DMS53 treated with DMSO at 0.1 percent for 48 hours (cell line): ENCODE measurements at regions not wholly inside any gene's neighbourhood (a gene's known extent, or its start where the extent isn't known, plus 50 kb on each side); places are given as distances from the start of the nearest gene placed in this dataset.

Experiments used
- DNase-seq: peaks from one replicate; lab custom pipeline; 2025; ENCODE audit not compliant: unreplicated experiment; lab: John Stamatoyannopoulos, UW

DNA sequence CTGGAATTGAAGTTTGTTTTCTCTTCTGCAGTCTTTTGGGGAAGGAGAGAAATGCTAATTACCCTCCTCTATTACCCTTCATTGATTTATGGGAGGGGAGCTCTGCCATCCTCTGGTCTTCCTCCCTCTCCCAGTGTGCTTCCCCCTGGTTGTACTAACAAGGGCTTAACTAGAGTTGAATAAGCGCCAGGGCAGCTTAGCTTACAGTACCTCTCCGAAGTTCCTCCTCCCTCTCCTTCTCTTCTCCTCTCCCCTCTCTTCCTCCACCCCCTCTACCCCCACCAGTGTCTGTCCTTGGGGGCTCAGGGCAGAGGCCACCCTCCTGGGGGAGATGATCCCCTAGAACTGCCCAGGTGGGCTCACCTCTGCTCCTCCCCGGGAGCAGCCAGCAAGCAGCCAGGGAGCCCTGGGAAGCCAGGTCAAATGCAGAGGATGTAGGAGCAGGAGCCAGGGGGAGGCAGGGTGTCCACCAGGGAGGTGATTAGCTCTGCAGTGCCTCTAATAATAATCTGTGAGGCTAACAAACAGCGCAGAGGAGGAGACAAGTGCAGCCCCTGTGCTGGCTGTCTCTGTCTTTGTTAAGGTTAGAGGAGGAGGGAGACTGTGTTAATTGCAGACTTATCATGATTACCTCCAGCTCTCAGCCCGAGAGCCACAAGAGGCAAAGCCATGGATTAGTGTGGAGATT is 191.6 kb upstream of the CADM1 start:
- DNase-seq: no peak

DNA sequence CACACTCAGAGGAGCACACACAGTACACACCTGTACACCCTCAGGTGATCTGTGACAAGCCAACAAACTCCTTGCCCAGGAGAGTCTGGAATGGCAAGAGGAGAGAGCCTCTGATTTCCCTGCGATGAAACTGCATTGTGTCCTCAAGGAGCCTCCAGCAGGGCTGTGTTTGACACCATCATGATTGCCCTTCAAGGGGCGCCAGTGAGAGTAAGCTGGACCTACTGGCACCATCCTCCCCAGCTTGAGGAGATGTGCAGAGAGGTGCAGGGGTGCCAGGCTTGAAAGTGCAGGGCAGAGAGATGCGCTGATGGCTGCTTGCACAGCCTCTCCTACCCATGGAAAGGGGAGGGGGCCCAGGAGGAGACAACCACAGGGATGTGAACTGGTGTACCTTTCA is 188.8 kb upstream of the CADM1 start:
- no peak for DNase-seq

DNA sequence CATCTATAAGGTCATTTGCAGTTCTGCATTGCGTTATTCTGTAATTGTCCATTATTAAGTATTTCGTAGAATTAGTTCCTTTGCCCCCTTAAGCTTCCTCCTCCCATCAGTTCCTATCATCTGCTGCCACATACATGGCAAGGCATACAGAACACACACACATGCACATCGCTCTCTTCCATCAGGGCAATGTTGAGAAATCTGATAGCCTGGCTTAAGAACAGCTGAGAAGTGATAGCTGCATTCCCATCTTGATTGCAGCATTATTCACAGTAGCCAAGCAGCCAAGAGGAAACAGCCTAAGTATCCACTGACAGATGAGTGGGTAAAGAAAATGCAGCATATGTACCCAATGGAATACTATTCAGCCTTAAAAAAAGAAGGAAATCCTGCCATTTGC is 186.8 kb upstream of the CADM1 start:
- no peak for DNase-seq

DNA sequence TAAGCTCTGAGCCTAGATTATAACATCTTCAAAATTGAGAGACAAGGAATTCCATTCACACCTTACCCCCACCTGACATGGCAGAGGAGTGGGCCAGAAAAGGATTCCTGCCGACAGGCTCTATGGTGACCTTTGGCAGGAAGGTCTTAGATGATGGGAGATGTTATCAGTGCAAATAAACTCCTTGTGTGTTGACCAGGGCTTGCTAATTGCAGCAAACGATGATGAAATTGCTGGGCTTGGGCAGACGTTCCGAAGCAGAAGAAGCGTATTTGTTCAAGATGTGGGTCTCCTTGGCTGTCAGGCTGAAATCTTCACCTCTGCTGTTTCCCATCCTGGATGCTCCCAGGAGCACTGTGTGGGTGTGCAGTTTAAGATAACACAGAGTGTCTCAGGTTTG is 183.7 kb upstream of the CADM1 start:
- no peak for DNase-seq

DNA sequence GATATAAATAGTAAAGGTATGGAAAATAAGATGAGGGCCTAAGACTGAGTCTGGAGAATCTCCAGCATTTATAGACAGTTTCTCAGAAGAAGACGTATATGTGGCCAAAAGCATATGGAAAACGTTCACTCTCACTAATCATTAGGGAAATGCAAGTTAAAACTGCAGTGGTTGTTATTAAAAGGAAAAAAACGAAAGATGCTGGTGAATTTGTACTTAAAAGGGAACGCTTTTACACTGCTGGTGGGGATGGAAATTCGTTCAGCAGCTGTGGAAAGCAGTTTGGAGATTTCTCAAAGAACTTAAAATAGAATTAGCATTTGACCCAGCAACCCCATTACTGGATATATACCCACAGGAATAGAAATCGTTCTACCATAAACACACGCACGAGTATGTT is 180.5 kb upstream of the CADM1 start:
- no peak for DNase-seq

DNA sequence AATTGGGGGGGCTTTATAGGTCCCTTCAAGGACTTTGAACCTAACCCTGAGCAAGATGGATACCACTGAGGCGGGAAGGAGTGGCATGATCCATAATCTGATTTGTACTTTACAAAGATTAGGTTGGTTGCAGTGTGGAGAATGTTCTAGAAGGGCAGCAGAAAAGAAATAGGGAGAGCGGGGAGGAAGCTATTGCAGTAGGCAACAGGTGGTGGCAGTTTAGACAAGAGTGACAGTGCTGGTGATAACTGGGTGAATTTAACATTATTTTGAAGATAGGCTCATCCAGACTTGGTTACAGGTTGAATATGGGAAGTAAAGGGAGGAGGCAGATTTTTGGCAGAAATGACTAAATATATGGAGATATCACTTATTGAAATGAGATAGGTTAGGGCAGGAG is 179.9 kb upstream of the CADM1 start:
- DNase-seq: no peak

DNA sequence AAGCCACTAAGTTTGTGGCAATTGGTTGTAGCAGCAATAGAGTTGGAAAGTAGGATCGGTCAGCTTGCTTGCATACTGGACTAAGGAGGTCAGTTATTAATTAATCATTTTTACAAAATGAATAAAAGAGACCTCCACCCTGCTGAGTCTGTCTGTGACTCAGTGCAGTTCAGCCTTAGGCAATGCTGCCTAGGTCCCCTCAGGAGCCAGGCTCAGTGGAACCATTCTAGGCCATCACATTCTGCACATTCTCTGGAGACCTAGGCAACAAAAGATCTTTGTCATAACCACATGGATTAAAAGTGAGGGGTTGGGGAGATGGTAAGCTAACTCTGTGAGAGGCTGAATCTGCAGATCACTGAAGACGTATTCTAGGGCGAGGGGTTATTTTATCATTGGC is 178.7 kb upstream of the CADM1 start:
- DNase-seq: no peak

DNA sequence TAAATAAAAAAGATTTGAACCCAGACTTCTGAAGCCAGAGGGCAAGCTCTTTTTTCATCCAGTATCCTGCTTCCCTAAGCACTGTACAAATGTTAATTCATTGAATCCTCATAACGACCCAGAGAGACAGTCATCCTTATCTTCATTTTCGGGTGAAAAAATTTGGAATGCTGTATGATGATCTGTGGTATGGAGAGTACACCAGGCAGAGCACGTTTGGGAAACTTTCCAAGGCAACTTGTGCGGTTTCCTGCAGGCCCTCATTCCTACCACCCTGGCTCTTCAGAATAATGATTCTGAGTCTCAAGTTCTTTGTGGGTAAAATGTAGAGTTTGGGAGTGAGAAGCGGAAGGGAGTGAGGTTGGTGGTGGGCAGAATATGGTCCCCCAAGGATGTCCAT is 177.9 kb upstream of the CADM1 start:
- DNase-seq: no peak

DNA sequence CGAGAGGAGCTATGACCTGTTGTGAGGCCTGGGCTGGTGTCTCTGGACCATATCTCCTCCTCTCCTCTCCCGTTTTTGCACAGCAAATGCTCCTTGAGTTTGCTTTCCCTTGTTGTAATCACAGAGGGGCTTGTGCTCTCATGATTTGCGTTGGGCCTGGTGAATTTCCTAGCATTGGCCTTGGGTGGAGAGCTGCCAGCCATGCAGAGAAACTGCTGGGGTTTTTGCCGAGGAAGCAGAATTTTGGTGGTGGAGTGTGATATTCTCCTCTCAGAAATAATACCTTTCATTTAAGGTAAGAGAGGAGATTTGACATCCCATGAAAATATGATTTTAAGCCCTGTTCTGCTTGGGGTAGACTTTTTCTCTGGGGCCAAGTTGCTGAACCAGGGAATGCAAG is 175.7 kb upstream of the CADM1 start:
- no peak for DNase-seq

DNA sequence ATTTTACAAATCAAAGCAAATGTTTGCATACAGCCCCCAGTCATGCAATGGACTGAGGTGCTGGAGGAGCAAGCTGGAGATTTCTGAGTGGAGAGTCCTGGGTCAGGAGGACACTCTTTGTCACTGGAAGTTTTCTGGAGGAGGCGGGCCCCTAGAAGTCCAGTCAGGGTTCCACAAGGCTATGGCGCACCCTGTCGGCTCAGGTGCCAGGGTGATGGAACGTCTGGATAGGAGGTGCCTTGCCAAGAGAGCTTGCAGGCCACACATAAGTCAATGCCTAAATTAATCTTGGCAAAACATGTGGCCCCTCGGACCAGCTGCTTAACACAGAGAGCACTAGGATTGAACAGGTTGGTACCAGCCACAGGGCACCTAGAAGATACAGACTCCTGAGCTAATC is 174.7 kb upstream of the CADM1 start:
- no peak for DNase-seq

DNA sequence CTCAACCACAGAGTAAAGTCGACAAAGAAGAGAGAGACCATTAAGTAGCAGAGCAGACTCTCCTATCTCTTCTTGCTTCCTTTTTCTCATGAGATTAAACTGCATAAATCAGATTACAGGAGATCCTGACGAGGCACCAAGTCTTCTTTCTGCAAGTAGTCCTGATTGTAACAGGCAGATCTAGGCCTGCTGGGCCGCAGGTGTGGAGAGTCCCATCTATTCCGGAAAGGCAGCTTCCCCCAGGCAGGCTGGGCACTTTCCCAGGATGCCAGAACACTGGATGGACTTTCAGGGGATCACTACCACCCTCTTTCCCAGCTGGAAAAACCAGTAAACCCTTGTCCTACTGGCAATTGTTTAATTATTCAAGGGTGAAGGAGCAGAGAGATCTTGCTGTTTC is 173.0 kb upstream of the CADM1 start:
- no peak for DNase-seq

DNA sequence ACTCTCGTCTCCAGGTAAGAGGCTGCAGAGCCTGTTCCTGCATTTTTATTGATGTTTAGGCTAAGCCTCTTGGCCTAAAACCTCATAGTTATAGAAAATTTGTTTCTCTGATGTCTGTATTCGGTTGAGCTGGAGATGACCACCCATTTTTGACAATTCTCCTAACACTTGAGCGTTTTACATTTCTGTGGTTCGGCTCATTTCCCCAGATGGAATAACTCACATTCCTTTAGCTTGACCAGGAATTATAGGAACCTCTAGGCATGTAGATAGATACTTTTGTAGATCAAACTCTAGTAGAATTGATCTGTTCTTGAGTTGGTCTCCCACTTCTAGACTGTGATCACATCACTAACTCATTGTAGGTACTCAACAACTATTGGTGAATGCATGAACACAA is 172.6 kb upstream of the CADM1 start:
- DNase-seq: no peak

DNA sequence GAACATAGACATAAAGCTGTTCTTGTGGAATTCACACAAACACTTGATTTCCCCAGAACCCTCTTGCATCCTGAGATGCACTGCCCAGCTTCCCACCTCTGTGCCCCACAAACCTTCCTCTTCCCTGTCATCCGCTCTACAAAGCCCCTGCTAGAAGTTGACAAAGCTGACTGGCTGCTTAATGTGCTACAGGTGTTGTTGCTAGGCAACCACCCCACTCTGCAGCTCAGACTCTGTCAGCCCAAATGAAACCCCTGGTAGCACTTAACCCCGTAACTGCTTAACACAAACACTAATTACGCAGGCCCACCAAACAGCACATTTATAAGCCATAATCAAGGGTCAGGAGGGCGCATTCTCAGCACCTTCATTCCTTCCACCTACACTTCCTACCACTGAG is 172.0 kb upstream of the CADM1 start:
- DNase-seq: no peak

DNA sequence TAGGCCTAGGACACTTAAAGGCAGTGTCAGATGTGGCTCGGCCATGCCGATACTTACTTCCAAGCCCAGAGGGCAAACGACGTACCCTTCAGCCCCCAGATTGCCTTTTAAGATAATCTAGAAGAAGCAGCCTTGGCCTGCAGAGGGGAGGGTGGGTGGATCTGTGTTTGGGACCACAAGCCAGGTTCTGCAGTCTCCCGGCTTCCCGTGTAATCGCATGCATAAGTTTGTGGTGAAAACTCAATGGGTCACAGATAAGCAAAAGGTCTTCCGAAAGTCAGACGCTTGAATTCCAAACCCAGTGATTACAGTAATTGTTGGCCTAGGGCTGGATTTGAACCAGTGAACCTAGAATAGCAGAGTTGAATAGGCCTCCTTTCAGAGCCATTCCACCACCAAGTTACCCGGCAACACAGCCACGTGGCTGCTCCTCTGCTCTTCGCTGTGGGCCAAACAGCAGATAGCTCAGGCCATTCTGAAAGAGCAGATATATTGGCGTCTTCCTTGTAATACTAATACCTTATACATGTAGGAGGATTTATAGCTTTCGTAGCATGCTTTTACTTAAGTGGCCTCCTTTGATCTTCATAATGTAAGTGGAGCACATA is 170.8 kb upstream of the CADM1 start:
- DNase-seq: no peak

DNA sequence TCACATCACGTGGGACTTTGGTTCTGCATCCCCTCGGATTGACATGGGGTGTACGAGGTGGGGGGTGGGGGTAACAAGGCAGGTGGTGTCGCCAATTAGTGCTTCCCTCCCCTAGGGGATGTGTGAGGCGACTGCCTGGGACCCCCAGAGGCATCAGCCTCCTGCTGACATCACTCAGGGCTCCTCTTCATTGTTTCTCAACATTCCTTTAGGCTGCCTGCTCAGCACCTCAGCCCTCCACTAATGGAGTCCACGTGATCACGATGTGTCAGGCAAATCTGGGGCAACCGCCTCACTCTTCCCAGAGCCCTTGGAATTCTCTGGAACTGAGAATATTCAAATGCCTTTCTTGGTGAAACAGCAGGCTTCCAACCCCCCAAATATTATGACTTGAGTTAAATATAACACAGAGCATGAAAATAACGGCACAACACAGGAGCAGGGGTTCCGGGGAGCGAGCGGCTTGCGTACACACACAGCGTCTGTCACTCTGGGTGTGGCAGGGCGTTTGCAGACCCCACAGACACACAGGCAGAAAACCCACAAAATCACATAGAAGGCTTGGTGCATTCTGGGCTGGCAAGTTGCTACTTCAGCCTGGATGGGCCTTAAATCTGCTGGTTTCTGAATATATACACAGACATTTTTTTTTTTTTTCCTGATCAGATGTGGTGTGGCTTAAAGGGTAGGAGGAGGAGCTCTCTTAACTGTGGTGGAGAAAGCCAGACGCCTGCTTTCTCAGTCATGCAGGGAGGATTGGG is 170.1 kb upstream of the CADM1 start:
- DNase-seq: no peak

DNA sequence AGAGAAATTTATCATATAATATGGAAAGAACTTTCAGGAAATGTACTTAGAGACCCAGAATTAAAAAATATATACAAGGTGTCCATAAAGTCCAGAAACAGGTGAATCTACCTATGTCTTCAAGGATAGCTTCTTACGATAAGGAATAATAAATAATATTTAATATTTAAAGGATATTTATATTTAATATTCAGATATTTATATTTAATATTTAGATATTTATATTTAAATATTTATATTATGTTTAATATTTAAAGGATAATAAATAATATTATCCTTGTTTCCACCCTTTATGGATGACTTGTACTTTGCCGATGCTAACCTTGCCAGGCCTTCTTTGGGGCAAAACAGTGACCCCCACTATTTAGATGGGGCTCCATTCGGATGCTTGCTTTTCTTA is 169.5 kb upstream of the CADM1 start:
- DNase-seq: no peak

DNA sequence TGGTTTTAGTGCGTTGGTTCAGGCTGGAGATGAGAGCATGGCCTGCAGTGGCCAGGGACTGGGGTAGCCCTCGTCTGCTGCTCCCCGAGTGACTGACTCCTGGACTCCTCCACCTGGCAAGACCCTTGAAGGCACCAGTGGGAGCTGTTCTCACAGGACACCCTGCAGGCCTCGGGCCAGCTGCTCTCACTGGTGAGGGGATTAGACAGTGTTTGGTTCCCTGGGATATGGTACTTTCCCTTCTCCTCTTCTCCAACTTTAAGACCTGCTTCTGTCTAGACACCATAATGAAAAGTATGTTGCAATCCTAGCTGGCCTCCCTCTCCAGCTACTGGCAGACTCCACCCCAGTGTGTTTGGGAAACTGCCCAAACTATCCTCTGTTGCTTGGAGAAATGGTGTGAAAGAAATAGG is 168.8 kb upstream of the CADM1 start:
- DNase-seq: no peak

DNA sequence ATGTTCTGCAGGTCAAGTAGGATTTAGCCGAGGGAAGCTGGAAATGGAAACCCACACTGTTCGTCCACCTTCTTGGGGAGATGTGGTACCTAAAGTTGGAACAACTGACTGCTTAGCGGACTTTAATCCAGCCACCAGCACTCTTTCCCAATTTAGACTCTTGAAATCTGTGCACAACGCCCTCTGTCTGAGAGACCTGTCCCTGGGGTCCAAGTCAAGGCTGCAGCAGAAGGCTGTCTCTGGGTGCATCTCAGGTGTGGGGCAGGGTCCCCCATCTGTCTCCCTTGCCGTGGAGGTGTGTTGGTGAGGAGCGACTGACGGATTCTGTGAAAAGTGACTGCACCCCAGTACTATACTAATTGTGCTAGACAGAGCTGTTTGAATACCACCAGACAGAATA is 168.2 kb upstream of the CADM1 start:
- DNase-seq: no peak

DNA sequence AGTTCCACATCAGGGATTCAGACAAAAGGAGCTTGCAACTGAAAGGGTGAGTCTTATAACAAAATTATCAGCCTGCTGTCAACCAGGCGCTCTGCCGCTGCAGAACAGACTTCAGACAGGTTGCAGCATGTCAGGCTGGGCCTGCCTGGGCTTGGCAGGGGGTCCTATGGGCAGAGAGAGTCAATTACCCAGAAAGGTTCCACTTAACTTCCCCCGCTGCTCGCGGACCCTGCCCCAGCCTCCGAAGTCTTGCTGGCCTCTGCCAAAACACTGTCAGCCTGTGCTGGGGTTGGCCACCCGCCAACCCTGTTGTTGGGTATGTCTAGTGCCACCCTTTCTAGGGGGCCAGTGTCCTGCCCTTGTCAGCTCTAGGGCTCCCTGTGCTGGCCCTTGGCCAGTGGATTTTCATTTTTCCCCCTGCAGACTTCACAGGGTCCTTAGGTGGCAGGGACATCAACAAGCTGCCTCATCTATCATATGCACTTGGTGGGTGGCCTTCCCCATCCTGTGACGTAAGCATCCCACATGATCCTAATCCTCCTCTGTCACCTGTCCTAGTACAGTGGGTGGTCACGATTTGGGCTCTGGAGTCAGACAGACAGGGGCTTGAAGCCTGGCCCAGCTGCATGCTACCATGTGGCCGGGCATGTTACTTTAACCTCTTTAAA is 166.5 kb upstream of the CADM1 start:
- DNase-seq: no peak

DNA sequence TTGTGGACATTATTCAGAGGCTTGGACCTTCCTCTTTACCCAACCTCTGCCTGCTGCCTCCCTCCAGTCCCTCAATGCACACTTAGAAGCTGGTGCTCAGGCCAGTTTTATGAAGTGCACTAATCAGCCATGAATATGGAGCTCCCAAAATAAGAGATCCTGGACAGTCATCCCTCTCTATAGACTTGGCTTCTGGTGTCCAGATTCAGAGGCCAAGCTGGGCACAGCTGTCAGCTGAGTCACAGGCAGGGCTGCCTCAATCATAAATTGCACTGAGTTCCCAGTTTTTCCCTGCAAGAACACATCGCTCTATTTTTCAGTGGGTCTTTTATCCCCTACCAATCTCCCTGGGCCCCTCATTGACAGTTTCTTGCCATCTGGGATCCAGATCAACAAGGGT is 161.7 kb upstream of the CADM1 start:
- no peak for DNase-seq

DNA sequence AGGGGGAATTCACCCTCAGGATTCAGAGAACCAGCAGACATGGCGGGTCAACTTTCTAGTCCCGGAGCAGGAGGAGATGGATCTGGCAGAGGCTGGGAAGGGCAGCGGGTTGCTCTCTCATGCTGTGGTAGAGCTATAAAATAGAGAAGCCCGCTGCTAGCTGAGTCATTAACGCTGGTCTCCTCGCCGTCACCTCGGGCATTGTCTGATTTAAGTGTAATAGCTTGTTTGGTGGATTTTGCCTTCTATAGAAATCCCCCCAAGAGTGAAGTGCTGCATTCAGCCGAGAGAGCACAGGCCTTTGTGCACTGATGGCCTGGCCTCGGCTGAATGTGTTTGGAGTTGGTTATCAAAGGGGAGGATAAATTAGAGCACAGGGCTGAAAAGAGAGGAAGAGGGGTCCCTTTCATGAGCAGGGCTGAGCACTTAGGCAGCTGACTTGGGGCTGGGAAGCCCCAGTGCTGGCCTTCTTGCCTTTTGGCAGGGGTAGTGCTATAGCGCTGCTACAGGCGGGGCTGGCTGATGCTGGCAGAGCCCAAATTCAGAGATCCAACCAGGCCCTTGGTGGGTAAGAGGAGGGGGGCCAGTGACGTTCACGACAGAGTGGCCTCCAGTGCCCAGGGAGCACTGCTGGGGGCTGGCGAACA is 161.1 kb upstream of the CADM1 start:
- no peak for DNase-seq

DNA sequence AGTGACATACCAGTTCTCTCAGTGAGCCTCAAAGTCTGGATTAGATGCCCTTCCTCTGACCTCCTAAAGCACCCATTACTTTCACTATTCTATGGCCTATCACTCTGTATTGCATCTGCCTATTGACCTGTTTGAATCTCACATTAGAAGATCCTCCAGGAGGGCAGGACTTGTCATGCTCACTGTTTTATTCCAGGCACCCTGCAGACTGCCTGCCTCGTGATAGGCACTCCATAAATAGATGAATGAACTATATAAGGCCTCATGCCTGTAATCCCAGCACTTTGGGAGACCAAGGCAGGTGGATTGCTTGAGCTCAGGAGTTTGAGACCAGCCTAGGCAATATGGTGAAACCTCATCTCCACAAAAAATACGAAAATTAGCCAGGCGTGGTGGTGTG is 160.1 kb upstream of the CADM1 start:
- no peak for DNase-seq
